GM21528 (cell line): ENCODE measurements at regions not wholly inside any gene's neighbourhood (a gene's known extent, or its start where the extent isn't known, plus 50 kb on each side); places are given as distances from the start of the nearest gene placed in this dataset.
"Not testable (repeated sequence)": the region's sequence is repeated elsewhere in the genome, so short reads cannot be mapped to it uniquely, and the experiment has no call there.

ENCODE experiments used
- ATAC-seq: cut with Tn5 transposase; IDR thresholded peaks from one replicate; pipeline ENCODE4 v1.9.1; 2021; ENCODE audit warnings: mild to moderate bottlenecking, moderate library complexity; ENCODE audit not compliant: unreplicated experiment, low FRiP score

GRCh38 chr2:13651684-13652131 lies 935.0 kb downstream of the TRIB2 start:
- peak; percentile 72 for ATAC-seq

GRCh38 chr2:13652531-13653313 lies 936.0 kb downstream of the TRIB2 start:
- ATAC-seq = no peak

DNA sequence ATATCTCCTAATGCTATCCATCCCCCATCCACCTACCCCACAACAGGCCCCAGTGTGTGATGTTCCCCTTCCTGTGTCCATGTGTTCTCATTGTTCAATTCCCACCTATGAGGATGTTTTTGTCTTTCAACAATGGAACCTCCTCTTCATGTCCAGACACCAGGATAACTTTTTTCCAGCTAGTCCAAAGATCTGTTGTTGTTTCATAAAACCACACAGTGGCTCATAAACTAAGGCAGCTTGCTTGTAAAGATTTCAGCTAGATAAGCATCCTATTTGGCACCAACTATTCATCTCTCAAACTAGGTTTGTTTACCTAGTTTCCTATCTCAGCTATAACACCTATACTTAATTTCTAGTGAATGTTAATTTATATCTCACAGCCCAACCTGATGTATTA lies 937.7 kb downstream of the TRIB2 start:
- no peak for ATAC-seq

DNA sequence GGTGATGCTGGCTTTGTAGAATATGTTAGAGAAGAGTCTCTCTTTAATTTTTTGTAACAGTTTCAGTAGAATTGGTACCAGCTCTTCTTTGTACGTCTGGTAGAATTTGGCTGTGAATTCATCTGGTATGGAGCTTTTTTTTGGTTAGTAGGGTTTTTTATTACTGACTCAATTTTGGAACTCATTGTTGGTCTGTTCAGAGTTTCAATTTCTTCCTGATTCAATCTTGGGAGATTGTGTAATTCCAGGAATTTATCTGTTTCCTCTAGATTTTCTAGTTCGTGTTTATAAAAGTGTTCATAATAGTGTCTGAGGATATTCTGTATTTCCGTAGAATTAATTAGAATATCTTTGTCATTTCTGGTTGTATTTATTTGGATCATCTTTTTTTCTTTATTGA lies 943.5 kb downstream of the TRIB2 start:
- no peak for ATAC-seq

GRCh38 chr2:13662055-13662454 lies 945.3 kb downstream of the TRIB2 start:
- no peak for ATAC-seq

GRCh38 chr2:13666582-13667414 lies 950.1 kb downstream of the TRIB2 start:
- ATAC-seq = peak; percentile 72

DNA sequence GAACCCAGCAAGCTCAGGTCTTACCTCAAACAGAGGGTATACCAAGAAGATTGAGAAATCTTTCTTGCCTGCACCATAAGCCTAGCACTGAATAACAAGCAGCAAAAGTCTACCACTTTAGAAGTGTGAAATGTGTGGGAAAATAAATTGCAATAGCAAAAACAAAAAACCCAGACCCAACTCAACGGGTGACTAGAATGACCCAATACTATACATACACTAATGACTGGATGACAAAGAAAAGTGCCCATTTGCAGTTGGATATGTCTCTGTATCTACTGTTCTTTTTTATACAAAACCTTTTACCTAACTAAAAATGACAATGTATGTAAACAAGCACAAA lies 950.6 kb downstream of the TRIB2 start:
- peak; percentile 23 for ATAC-seq

GRCh38 chr2:13669607-13670006 lies 952.9 kb downstream of the TRIB2 start:
- no peak for ATAC-seq

DNA sequence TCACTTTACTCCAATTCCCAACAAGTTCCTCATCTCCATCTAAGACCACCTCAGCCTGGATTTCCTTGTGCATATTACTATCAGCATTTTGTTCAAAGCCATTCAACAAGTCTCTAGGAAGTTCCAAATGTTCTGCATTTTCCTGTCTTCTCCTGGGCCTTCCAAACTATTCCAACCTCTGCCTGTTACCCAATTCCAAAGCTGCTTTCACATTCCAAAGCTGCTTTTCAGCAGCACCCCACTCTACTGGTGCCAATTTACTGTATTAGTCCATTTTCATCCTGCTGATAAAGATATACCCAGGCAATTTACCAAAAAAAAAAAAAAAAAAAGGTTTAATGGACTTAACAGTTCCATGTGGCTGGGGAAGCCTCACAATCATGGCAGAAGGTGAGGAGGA lies 957.1 kb downstream of the TRIB2 start:
- not testable (repeated sequence) for ATAC-seq

DNA sequence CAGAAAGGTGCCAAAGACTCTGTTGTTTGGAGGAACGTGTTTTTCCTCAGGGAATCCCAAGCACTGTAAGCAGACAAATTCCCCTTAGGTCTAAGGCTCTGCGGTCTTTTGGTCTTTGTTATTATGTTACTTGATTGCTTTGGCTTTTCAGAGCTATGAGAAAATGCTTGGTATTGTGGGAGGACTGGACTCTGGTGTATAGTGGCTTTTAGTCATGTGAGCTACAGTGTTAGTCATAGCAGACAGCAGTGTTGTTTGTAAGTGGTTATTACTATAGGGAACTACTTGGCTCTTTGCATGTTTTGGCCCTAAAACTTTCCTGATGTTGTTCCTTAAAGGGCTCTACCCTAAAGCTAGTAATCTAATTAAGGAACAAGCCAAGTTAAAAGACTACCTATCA lies 956.2 kb upstream of the LRATD1 start:
- no peak for ATAC-seq

DNA sequence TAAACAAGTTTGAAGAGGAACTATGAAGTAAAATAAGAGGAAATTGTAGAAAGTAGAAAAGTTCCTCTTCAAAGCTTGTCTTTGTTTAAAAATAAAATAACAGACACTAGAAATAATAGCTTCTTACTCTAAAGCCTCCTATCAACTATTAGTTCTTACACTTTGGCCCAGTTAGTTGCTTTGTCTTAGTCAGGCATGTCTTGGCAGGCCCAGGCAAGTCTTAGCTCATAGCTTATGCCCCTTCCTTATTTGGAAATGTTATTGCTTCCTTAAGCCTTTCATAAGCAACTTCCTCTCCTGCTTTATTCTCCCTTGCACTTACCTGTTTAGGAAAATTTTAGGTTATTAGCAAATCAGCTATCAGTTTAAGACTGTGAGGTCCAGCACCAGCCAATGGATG lies 950.6 kb upstream of the LRATD1 start:
- no peak for ATAC-seq

DNA sequence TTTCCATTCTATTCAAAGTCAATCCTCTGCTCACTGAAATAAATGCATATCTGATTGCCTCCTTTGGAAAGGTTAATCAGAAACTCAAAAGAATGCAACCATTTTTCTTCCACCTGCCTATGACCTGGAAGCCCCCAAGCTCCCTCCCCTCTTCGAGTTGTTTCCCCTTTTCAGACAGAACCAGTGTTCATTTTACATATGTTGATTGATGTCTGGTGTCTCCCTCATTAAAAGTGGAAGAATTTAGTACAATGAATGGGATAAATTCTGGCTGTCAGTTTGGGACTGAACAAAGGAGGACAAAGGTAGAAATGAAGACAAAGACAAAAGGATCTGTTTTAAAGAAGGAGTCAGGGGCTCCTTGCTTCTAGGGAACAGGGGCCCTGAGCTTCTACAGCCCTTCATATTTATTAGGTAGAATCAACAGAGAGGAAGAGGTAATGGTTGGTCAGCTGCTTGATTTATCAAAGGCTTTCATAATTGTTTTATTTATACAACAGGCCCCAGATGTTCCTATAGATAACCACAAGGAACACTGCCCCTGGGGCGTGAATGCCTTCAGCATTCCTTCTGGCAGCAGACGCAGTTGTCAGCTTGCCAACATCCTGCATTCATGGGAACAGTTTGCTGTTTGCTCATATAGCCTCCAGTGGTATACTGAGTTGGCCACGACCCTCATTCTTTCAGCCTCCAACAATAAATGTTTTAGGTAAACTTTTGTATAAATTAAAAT lies 949.8 kb upstream of the LRATD1 start:
- ATAC-seq = no peak

DNA sequence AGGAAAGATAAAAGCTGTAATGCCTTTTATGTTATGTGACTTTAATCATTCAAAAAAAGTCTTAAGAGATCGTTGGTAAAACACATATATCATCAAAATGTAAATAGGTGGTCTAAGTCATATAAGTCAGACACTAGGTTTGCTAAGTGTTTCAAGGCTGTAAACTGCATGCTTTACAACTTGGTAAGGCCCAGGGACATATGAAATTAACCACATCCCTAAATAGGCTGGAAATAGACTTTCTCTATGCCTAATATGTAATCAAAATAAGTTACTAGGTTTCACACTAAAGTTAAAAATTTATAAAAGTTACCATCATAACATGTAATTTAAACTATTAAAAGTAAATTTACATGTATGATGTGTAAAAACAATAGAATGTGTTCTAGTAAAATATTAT lies 946.3 kb upstream of the LRATD1 start:
- ATAC-seq = no peak

DNA sequence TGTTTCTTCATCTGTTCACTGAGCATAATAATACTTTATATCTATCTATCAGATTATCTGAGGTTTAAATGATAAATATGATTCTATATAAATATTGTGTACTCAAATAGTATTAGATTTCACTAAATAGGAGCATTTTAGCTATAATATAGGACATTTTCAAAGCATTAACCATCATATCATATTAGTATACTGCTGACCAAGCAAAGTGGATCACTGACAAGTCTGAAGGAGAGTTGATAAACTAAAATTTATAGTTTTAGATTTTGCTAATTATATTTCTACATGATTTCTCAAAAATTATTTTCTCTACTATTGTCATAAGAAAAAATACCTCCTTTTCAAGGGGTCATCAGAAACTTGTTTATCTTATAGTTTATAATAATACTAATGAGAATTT lies 937.8 kb upstream of the LRATD1 start:
- no peak for ATAC-seq

DNA sequence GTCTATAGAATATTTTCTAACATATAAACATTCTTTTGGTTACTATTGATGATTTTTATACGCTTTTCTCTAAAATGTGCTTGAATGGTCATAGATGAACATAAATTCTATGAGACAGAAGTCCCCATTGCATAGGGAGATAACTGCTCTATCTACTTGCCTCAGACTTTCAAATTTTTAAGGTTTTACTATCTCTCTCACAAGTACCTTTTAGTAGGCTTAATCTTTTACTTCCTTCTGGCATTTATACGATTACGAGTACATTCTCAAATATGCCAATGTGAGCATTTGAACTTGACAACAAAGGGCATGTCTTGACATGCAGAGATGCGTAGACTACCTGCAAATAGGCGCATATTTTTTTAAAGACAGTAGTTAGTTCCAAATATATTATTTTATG lies 935.9 kb upstream of the LRATD1 start:
- no peak for ATAC-seq

- no peak for ATAC-seq
These were observed 933.7 kb upstream of the LRATD1 start for GRCh38 chr2:13698847-13699246.

- ATAC-seq = not testable (repeated sequence)
These were observed 932.6 kb upstream of the LRATD1 start for GRCh38 chr2:13699939-13700338.

- no peak for ATAC-seq
These were observed 921.4 kb upstream of the LRATD1 start for GRCh38 chr2:13711154-13711553.

DNA sequence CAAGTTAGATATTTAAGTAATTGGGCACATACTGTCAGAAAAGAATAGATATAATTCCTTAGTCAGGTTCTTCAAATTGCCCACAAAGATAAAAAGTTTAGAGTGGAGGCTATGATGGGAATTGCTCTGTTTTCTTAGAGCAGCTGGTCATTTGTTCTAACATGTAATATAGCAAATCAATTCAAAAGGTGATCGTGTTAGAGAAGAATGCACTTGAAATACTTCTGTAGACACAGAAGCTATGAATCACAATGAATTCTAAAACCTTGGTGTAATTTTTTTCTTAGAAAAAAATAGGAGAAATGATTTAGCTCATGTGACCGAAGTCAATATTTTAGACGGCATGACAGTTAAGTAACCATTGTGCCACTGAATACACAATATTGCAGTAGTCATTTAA lies 918.1 kb upstream of the LRATD1 start:
- ATAC-seq = no peak

GRCh38 chr2:13725945-13726344 lies 906.6 kb upstream of the LRATD1 start:
- no peak for ATAC-seq

- no peak for ATAC-seq
These were observed 887.2 kb upstream of the LRATD1 start for GRCh38 chr2:13745330-13745729.
